Upper lobe of left lung (tissue), 4 donors: ENCODE measurements at regions not wholly inside any gene's neighbourhood (a gene's known extent, or its start where the extent isn't known, plus 50 kb on each side); places are given as distances from the start of the nearest gene placed in this dataset.

ENCODE experiments used
- EP300 ChIP-seq, 4 donors: sonication (generic); formaldehyde crosslinking; IDR thresholded peaks; one replicate each; pipeline ENCODE4 v1.5.1; 2017; ENCODE audit warnings: antibody characterized with exemption in 4 of 4, control low read depth in 2 of 4
- TF ChIP-seq, protein P1 (sequence below), 6 experiments: fragments of 450-650 bp in 4 of 6; fragments of 200-600 bp in 2 of 6; sonication (generic) in 2 of 6; IDR thresholded peaks; one replicate each; pipeline ENCODE4 v1.5.1; 2016 to 2019; ENCODE audit warnings: antibody characterized with exemption in 6 of 6

DNA sequence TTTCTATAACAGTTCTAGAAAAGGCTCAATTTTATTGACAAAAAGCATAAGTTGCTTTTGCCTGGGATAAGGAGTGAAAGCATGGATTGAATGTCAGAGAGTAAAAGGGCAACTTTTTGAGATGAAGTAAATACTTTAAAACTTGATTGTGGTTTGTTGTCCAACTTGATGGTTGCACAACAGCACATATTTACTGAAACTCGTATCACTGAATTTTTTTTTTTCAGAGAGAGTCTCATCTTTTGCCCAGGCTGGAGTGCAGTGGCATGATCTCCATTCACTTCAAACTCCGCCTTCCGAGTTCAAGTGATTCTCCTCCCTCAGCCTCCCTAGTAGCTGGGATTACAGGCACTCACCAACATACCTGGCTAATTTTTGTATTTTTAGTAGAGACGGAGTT, 856.8 kb downstream of the SH3BGRL start:
- TF ChIP-seq, protein P1, sequence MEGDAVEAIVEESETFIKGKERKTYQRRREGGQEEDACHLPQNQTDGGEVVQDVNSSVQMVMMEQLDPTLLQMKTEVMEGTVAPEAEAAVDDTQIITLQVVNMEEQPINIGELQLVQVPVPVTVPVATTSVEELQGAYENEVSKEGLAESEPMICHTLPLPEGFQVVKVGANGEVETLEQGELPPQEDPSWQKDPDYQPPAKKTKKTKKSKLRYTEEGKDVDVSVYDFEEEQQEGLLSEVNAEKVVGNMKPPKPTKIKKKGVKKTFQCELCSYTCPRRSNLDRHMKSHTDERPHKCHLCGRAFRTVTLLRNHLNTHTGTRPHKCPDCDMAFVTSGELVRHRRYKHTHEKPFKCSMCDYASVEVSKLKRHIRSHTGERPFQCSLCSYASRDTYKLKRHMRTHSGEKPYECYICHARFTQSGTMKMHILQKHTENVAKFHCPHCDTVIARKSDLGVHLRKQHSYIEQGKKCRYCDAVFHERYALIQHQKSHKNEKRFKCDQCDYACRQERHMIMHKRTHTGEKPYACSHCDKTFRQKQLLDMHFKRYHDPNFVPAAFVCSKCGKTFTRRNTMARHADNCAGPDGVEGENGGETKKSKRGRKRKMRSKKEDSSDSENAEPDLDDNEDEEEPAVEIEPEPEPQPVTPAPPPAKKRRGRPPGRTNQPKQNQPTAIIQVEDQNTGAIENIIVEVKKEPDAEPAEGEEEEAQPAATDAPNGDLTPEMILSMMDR (IDR thresholded peaks at IDR 0.05) = no peak
- TF ChIP-seq EP300 (IDR thresholded peaks at IDR 0.05) = no peak
